Right ventricle myocardium superior (tissue), 1 donor: ENCODE measurements at regions not wholly inside any gene's neighbourhood (a gene's known extent, or its start where the extent isn't known, plus 50 kb on each side); places are given as distances from the start of the nearest gene placed in this dataset. TPM values are rescaled to one million over a fixed set of nuclear protein-coding genes. Genes with fewer than 3 reads are reported as not detected.

Source experiments
- ATAC-seq: fragments of 200-7000 bp; cut with Tn5 transposase; one replicate; pipeline ENCODE4 v1.9.1; 2020; ENCODE audit warnings: mild to moderate bottlenecking; ENCODE audit not compliant: poor library complexity
- DNase-seq: peaks from one replicate; pipeline ENCODE4 v3.0.0-alpha.2; 2020
- intact Hi-C: fragments of 100-400 bp; cut with DNase I; formaldehyde crosslinking; loops from one replicate; pipeline ENCODE4 v1.11.2; 2022
- microRNA-seq: library from miRNA; unstranded; fragments of <30 nt; microRNA quantifications from one replicate; pipeline ENCODE4 v1.2.0, GENCODE V29; 2020
- donor health status: DM: no; HTN: yes; CAD: no; lungs with severe emphysema.

DNA sequence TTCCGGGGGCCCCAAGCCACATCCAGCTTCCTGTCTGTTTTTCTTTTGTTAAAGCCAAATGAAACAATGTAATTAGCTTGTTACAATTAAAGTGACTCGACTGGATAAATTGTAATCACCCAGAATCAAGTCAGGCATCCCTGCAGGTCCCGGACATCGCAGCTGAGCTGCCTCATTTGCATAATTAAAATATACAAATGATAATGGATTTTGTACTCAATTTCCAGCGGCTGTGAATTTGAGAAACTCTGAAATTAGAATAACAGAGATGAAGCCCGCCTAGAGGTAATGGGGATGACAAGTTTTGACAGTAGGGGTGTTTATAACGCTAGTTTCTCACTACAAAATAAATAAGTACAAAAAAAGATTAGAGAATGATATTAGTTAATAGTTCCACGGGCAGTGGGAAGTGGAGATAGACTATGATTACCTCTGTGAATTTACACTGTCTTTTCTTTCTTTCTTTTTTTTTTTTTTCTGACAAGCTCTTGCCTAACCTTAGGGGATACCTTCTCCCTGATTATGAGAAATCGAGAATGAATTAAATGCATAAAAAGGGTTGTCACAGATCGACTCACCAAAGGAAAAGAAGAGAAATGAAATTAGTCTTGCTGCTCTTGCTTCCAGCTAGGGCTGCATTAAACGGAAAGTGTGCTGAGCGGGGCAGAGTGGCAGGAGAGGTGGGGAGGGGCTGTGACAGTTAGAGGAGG lies 82.6 kb upstream of the SKOR2 start:
- intact Hi-C loops, result no loop called here
- no peak for ATAC-seq

DNA sequence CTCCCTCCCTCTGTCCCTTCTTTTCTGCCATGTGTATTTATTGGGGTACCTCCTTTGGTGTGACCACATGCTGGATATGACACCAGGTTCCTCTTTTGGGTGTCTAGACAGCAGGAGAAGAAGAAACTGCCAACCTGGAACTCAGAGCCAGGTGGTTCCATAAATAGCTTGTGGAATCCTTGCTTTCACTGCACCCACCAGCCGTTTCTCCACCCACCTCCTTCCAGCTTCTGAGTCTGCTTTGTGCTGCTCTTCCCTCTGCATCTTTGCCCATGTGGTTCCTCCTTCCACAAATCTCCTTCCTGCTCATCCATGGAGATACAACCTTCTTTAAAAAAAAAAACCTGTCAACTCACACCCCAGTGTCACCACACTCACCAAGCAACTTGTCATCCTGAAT lies 80.2 kb upstream of the SKOR2 start:
- ATAC-seq, result no peak
- intact Hi-C loops, result no loop called here

More for the DNA sequence above, 82.6 kb upstream of the SKOR2 start:
- DNase-seq, result no peak

DNA sequence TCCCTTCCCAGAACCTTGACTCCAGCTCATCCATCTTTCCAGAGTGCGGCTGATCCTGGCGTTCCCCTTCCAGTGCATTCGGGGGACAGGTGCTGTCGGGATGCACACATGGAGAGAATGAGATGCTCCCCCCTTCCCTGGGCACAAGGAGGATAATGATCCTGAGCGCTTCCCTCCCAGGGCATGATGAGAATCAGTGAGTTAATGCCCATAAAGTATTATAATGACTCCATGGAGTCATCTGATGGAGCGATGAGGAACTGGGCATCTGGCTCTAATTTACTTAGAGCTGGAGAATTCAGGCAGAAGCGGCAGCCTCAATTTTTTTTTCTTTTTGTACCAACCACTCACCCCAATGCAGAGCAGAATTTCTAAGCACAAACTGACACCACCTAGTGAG lies 79.6 kb upstream of the SKOR2 start:
- intact Hi-C loops, result no loop called here
- DNase-seq (no peak), ATAC-seq (no peak)

More for the DNA sequence above, 80.2 kb upstream of the SKOR2 start:
- no peak for DNase-seq

DNA sequence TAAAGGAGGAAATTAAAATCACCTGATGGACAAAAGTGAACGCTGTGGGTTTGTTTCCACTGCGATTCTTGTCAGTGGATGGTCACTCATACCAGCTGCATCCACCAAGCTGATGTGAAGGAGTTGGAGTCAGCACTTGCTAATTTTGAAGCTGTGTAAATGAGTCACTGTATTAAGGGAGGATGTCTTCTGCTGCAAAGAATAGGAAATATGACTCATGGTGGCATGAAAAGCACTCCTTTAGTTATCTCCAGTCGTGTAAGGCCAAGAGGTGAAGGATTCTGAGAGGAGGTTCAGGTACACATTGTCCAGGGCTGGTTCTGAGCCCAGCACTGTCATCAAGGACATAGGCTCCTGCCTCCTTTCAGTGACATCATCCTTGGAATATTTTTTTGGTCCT lies 71.7 kb upstream of the SKOR2 start:
- DNase-seq, result no peak
- intact Hi-C loops, result no loop called here
- ATAC-seq, result no peak

DNA sequence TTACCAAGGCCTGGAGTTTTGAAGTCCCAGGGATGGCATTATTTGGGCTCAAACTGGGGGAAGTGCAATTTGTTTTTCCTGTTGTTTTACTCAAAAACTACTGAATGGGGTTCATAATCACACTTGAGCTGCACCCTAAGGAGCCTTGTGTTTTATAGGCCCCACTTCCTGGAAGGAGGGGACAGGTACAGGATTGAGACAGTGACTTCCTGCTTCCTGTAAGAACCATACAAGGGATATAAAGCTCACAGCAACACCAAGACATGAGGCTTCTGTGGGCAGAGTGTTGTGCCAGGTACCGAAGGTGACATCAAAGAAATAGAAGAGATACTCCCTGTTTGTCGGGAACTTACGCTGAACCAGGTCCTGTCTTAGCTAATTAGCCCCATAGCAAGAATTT lies 70.4 kb upstream of the SKOR2 start:
- DNase-seq (no peak), ATAC-seq (no peak)
- intact Hi-C loops, result no loop called here

DNA sequence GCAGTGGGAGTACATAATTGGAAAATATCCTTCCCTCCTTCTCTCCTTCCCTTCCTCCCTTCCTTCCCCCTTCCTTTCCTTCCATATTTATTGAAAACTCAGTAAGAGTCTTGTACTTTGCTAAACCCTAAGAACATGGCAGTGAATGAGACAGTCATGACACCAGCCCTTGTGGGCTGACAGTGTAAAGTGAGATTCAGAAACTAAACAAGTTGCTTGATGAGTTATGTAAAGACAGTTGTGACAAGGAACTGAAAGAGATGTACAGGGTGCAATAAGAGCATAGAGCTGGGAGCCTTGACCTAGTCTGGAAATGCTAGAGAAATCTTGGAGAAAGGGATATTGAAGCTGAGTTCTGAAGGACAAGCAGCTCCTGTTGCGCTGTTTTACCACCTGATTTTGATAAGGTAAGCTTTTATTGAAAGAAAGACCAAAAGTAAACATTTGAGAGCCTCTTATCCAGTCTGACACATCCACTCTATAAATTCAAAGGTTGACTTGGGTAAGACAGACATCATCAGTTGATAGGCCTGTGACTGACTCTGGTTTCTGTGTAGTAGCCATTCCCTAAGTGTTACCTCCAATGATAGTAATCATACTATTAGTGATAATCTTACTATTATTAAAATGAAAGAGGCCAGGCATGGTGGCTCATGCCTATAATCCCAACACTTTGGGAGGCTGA lies 66.5 kb upstream of the SKOR2 start:
- intact Hi-C loops, result no loop called here
- no peak for DNase-seq
- ATAC-seq, result no peak

DNA sequence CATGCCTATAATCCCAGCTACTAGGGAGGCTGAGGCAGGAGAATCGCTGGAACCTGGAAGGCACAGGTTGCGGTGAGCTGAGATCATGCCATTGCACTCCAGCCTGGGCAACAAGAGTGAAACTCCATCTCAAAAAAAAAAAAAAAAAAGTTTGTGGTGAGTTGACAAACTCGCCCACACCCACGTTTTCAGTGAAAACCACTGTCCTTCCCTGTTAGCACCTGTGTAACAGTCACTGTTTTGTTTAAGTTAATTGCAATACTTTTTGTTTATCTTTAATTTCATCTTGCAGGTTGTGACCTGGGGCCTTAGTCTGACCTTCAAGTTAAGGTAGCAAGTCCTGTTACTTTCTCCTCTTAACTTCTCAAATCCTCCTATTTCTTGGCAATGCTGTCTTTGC lies 65.5 kb upstream of the SKOR2 start:
- intact Hi-C loops, result no loop called here
- ATAC-seq (no peak), DNase-seq (no peak)

DNA sequence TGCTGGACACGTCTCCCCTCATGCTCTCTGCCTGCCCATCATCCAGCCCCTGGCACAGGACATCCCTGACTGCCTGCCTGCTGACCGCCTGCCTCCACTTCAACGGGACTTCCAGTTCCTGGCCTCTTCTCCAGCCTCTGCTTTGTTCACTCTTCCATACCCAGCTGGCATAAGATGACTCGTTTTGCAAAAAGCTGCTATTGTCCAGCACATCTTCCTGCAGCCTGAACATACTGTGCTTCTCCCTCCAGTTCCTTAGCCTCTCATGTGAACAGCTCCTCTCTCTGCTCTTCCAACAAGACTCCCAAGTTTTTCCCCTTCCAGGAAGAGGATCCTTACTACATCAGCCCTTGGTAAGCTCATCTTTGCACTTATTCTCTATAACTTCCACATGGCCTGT lies 62.4 kb upstream of the SKOR2 start:
- DNase-seq, result no peak

DNA sequence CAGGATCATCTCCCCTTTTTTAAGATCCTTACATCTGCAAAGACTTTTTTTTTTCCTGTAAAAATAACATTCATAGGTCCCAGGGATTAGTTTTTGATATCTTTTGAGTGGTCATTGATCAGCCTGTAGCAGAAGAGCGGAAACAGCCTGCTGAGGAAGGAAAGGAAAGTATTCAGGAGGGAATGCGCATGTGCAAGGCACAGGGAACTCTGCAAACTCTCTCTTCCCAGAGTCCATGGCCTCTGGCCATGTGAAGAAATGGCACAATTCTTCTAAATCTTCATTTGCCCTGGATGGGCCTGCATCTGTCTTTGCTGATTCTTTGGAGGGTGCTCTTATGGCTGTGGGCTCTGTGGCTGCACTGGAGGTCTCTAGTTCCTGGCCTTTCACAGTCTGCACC lies 60.1 kb upstream of the SKOR2 start:
- intact Hi-C loops, result no loop called here
- no peak for ATAC-seq
- no peak for DNase-seq

More for the DNA sequence above, 62.4 kb upstream of the SKOR2 start:
- intact Hi-C loops, result no loop called here
- ATAC-seq, result no peak

Small RNAs in the stretch of these regions (microRNA-seq; reads per million reads assigned to microRNA genes)
- gene MIR4527, result not detected
